Osteoblast (primary cell): ENCODE measurements at regions not wholly inside any gene's neighbourhood (a gene's known extent, or its start where the extent isn't known, plus 50 kb on each side); places are given as distances from the start of the nearest gene placed in this dataset.

Source experiments
- DNase-seq: peaks from one replicate; pipeline ENCODE4 v3.0.0; 2011; ENCODE audit warnings: low spot score, mixed read lengths; ENCODE audit not compliant: insufficient read length; ENCODE audit errors: missing footprints
- H2AFZ ChIP-seq: 2 replicates; pipeline ENCODE4 v1.6.0; 2011; ENCODE audit warnings: mild to moderate bottlenecking, low read length
- H3K27ac ChIP-seq: 2 replicates; pipeline ENCODE4 v1.5.1; 2011; ENCODE audit warnings: mild to moderate bottlenecking, low read depth, low read length, moderate library complexity
- H3K27me3 ChIP-seq: 2 replicates; pipeline ENCODE4 v1.6.0; 2012; ENCODE audit warnings: mild to moderate bottlenecking, control low read depth, inconsistent platforms, low read length, moderate library complexity; ENCODE audit not compliant: insufficient read depth
- H3K36me3 ChIP-seq: 2 replicates; pipeline ENCODE4 v1.5.1; 2011; ENCODE audit warnings: mild to moderate bottlenecking, low read length, control low read depth, moderate library complexity; ENCODE audit not compliant: insufficient read depth
- H3K4me1 ChIP-seq: 2 replicates; pipeline ENCODE4 v1.5.1; 2011; ENCODE audit warnings: mild to moderate bottlenecking, low read length, control low read depth, moderate library complexity; ENCODE audit not compliant: insufficient read depth
- H3K4me2 ChIP-seq: 2 replicates; pipeline ENCODE4 v1.6.0; 2011; ENCODE audit warnings: mild to moderate bottlenecking, low read length; ENCODE audit not compliant: insufficient read depth
- H3K4me3 ChIP-seq: fragments of 200-600 bp; sonication (generic); 3 replicates; pipeline ENCODE4 v1.5.1; 2012; ENCODE audit warnings: mild to moderate bottlenecking, low read length, inconsistent platforms; ENCODE audit not compliant: insufficient read depth
- H3K79me2 ChIP-seq: 2 replicates; pipeline ENCODE4 v1.6.0; 2012; ENCODE audit warnings: mild to moderate bottlenecking, low read length, control low read depth, inconsistent platforms; ENCODE audit not compliant: insufficient read depth
- H3K9me3 ChIP-seq: 2 replicates; pipeline ENCODE4 v1.5.1; 2011; ENCODE audit warnings: low read depth, low read length, control low read depth
- H4K20me1 ChIP-seq: 2 replicates; pipeline ENCODE4 v1.6.0; 2012; ENCODE audit warnings: mild to moderate bottlenecking, low read length, control low read depth; ENCODE audit not compliant: insufficient read depth
- TF ChIP-seq, protein P1 (sequence below): IDR thresholded peaks from 2 replicates; pipeline ENCODE4 v1.5.1; 2011; ENCODE audit warnings: mild to moderate bottlenecking, low read depth, low read length, moderate library complexity; ENCODE audit errors: extremely low read depth

GRCh38 chr4:104166749-104167148, 327.9 kb downstream of the CXXC4 start:
- H3K4me2 ChIP-seq: no peak overlapping the region
- no peak for DNase-seq
- no peak overlapping the region for H3K27ac ChIP-seq
- no peak overlapping the region for H3K4me3 ChIP-seq
- no peaks in the 10 kb centered on the region for H3K79me2 ChIP-seq
- no peaks in the 10 kb centered on the region for H3K4me1 ChIP-seq
- H3K27me3 ChIP-seq: no peaks in the 10 kb centered on the region
- no peaks in the 10 kb centered on the region for H4K20me1 ChIP-seq
- H3K9me3 ChIP-seq: peaks cover 2% of the 10 kb centered on the region
- TF ChIP-seq, protein P1, sequence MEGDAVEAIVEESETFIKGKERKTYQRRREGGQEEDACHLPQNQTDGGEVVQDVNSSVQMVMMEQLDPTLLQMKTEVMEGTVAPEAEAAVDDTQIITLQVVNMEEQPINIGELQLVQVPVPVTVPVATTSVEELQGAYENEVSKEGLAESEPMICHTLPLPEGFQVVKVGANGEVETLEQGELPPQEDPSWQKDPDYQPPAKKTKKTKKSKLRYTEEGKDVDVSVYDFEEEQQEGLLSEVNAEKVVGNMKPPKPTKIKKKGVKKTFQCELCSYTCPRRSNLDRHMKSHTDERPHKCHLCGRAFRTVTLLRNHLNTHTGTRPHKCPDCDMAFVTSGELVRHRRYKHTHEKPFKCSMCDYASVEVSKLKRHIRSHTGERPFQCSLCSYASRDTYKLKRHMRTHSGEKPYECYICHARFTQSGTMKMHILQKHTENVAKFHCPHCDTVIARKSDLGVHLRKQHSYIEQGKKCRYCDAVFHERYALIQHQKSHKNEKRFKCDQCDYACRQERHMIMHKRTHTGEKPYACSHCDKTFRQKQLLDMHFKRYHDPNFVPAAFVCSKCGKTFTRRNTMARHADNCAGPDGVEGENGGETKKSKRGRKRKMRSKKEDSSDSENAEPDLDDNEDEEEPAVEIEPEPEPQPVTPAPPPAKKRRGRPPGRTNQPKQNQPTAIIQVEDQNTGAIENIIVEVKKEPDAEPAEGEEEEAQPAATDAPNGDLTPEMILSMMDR: no peak
- H2AFZ ChIP-seq: no peak overlapping the region
- no peaks in the 10 kb centered on the region for H3K36me3 ChIP-seq

DNA sequence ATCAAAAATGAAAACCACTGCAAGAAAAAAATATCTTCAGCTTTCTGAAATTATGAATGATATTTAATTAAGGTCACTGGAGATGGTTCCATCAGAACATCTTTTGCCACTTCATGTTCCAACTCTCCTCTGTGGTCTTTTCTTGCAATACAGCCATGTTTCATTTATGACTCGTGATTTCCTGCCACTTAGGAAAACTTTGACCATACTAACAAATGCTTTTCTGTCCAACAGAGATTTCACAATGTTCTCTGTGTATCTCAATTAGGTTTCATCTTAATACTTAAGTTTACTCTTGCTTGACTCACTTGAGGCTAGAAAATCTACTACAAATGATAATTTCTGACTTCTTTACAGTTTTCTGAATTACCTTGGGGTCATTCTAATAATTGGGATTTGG, 330.9 kb downstream of the CXXC4 start:
- TF ChIP-seq, protein P1: no peak
- no peak overlapping the region for H2AFZ ChIP-seq
- H3K4me3 ChIP-seq: no peak overlapping the region
- no peaks in the 10 kb centered on the region for H3K4me1 ChIP-seq
- no peaks in the 10 kb centered on the region for H4K20me1 ChIP-seq
- no peaks in the 10 kb centered on the region for H3K36me3 ChIP-seq
- no peaks in the 10 kb centered on the region for H3K79me2 ChIP-seq
- peaks cover 2% of the 10 kb centered on the region for H3K9me3 ChIP-seq
- no peak for DNase-seq
- no peak overlapping the region for H3K27ac ChIP-seq
- no peak overlapping the region for H3K4me2 ChIP-seq
- H3K27me3 ChIP-seq: no peaks in the 10 kb centered on the region

DNA sequence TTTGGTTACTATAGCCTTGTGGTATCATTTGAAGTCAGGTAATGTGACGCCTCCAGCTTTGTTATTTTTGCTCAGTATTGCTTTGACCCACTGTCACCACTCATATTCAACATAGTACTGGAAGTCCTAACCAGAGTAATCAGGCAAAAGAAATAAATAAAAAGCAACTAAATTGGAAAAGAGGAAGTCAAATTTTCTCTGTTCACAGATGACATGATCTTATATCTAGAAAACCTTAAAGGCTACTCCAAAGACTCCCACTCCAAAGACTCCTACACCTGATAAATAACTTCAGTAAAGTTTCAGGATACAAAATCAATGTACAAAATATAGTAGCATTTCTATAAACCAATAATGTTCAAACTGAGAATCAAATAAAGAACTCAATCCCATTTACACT, 348.6 kb downstream of the CXXC4 start:
- no peak overlapping the region for H3K27ac ChIP-seq
- no peak for DNase-seq

DNA sequence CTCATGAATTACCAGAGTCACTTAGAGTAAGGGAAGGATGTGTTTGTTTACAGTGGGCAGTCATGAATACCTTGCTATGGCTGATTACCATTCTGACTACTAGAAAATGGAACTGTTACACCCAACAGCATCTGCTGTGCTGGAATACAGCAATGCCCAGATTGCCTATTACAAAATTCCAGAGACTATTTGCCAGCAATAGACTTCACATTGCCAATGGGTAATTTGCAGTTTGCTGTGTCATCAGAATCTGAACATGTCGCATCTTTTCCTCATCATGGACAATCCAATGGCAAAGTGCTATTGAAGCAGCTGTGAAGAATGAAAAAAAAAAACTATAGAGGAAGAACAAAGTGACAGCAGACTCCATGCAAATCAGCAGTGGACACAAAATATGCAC, 356.6 kb downstream of the CXXC4 start:
- TF ChIP-seq, protein P1: no peak
- Histone ChIP-seq H3K9me3 (peaks cover 1% of the 10 kb centered on the region), H3K4me3 (no peak overlapping the region), H3K79me2 (no peaks in the 10 kb centered on the region), H3K36me3 (no peaks in the 10 kb centered on the region), H3K27me3 (no peaks in the 10 kb centered on the region), H3K4me1 (no peaks in the 10 kb centered on the region), H4K20me1 (no peaks in the 10 kb centered on the region), H3K4me2 (no peak overlapping the region), H2AFZ (no peak overlapping the region), H3K27ac (no peak overlapping the region)
- no peak for DNase-seq

More for the DNA sequence above, 348.6 kb downstream of the CXXC4 start:
- Histone ChIP-seq H3K4me3 (no peak overlapping the region), H3K79me2 (no peaks in the 10 kb centered on the region), H4K20me1 (no peaks in the 10 kb centered on the region), H3K27me3 (no peaks in the 10 kb centered on the region), H3K4me2 (no peak overlapping the region), H3K9me3 (no peaks in the 10 kb centered on the region), H2AFZ (no peak overlapping the region), H3K36me3 (no peaks in the 10 kb centered on the region), H3K4me1 (no peaks in the 10 kb centered on the region)
- TF ChIP-seq, protein P1: no peak
